HUES6 (cell line): ENCODE measurements at regions not wholly inside any gene's neighbourhood (a gene's known extent, or its start where the extent isn't known, plus 50 kb on each side); places are given as distances from the start of the nearest gene placed in this dataset.

Source experiments
- H3K27ac ChIP-seq: 2 replicates; pipeline ENCODE4 v1.7.0; 2013; ENCODE audit warnings: low read depth, mild to moderate bottlenecking, low read length, inconsistent platforms
- H3K27me3 ChIP-seq: 2 replicates; pipeline ENCODE4 v1.6.1; 2013; ENCODE audit warnings: low read length; ENCODE audit not compliant: control insufficient read depth, insufficient read depth
- H3K36me3 ChIP-seq: 2 replicates; pipeline ENCODE4 v1.6.1; 2013; ENCODE audit warnings: low read length; ENCODE audit not compliant: control insufficient read depth, insufficient read depth
- H3K4me1 ChIP-seq: 2 replicates; pipeline ENCODE4 v1.6.1; 2013; ENCODE audit warnings: low read length; ENCODE audit not compliant: control insufficient read depth, insufficient read depth
- H3K4me3 ChIP-seq: 2 replicates; pipeline ENCODE4 v1.5.1; 2013; ENCODE audit warnings: low read depth, low read length
- H3K9ac ChIP-seq: one replicate; pipeline ENCODE4 v1.6.1; 2013; ENCODE audit warnings: mild to moderate bottlenecking, low read length
- H3K9me3 ChIP-seq: 2 replicates; pipeline ENCODE4 v1.6.1; 2013; ENCODE audit warnings: low read depth, low read length; ENCODE audit not compliant: control insufficient read depth, insufficient read depth

DNA sequence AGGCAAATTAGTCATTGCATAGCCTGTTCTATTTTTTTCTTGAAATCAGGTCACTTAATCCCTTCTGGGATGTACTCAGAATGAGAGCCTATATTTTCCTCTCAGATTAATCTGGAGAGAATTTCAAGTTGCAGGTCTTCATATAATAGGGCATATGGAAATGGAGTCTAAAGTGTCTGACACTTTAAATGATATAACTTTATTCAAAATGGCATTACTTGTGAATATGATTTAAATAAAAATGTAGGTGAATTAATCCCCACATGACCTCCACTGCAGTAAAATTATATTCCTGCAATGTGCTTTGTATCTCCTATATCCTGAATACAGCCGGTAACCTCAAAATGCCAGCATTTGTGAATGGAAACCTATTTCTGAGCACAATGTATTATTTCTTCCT, 172.5 kb upstream of the BTBD3 start:
- Histone ChIP-seq H3K4me1 (no peaks in the 10 kb centered on the region), H3K4me3 (no peak overlapping the region), H3K27ac (no peak overlapping the region), H3K9me3 (no peaks in the 10 kb centered on the region), H3K27me3 (no peaks in the 10 kb centered on the region; the same call in 1 of the 2 replicates), H3K36me3 (no peaks in the 10 kb centered on the region), H3K9ac (no peak overlapping the region)

DNA sequence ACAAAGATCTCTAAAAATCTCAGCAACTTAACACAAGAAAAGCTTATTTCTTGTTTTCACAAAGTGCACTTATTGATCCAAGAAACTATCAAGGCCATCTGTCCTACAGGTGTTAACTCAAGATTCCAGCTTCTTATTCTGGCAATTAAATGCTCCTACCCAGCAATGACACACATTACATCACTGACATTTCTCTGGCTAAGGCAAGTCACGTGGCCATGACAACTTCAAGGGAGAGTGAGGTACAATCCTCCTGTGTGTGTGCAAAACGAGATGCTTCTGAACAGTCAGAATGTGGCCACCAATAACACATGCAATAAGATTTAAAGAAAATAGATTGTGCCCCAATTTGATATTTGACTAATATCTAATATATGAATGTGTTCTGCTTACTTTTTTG, 169.3 kb upstream of the BTBD3 start:
- Histone ChIP-seq H3K9ac (no peak overlapping the region), H3K4me3 (no peak overlapping the region), H3K9me3 (0 out of 2 replicates have a peak, but pooled peaks cover 2% of the 10 kb centered on the region), H3K4me1 (no peaks in the 10 kb centered on the region), H3K27me3 (no peaks in the 10 kb centered on the region; the same call in 1 of the 2 replicates), H3K27ac (no peak overlapping the region), H3K36me3 (no peaks in the 10 kb centered on the region)

DNA sequence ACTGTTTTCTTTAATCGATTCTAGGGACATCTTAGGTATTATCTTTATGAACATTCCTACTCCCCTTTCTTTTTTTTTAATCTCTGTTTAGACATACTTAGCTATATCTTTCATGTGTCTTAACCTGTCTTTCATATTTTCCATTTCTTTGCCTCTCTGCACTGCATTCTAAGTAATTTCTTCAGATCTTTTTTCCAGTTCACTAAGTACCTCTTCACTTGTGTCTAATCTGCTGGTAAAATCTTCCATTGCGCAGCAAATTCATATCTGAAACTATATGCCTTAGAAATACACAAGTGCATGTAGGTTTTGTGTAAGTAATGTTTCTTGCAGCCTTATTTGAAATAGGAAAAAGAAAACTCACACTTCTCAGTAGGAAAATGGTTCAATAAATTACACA, 165.4 kb upstream of the BTBD3 start:
- no peak overlapping the region for H3K4me3 ChIP-seq
- 0 out of 2 replicates have a peak, but pooled peaks cover 2% of the 10 kb centered on the region for H3K9me3 ChIP-seq
- no peaks in the 10 kb centered on the region for H3K36me3 ChIP-seq
- peaks cover 6% of the 10 kb centered on the region; the same call in 1 of the 2 replicates for H3K4me1 ChIP-seq
- no peak overlapping the region for H3K27ac ChIP-seq
- H3K27me3 ChIP-seq: no peaks in the 10 kb centered on the region
- H3K9ac ChIP-seq: no peak overlapping the region

DNA sequence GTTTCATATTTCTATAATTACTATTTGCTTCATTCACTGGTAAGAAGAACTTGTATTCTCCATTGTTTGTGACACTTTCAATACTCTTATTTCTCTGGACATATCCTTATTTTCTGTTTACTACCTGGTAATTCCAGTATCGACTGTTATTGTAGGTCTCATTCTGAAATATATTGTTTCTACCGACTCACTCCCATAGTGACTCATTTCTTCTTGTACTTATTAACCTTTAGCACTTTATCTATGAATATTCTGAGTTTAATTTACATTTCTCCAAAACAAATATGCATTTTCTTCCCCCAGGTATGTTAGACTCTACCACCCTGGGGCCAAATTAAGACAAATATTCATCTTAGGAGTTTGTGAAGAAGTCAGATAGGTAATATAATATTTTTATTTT, 164.5 kb upstream of the BTBD3 start:
- no peak overlapping the region for H3K9ac ChIP-seq
- 0 out of 2 replicates have a peak, but pooled peaks cover 2% of the 10 kb centered on the region for H3K9me3 ChIP-seq
- H3K27ac ChIP-seq: no peak overlapping the region
- no peaks in the 10 kb centered on the region for H3K27me3 ChIP-seq
- H3K4me1 ChIP-seq: peaks cover 6% of the 10 kb centered on the region; the same call in 1 of the 2 replicates
- H3K36me3 ChIP-seq: no peaks in the 10 kb centered on the region
- no peak overlapping the region for H3K4me3 ChIP-seq

DNA sequence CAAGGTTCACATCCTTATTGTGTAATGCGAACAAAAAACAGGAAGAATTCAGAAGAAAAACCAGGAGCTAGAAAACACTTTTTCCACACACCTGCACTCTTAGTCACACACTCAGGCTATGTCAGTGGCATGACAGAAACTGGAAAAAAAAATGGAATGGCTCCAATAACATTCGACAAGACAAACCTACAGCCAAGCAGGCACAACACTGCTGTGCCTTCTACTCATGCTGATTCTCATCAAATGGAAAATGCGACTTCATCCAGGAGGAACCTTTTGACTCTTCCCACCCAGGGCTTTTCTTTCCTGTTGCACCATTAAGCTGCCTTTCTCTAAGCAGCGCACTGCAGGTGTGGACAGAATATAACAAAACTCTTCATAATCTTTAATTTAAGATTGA, 163.2 kb upstream of the BTBD3 start:
- 0 out of 2 replicates have a peak, but pooled peaks cover 2% of the 10 kb centered on the region for H3K9me3 ChIP-seq
- H3K4me1 ChIP-seq: peaks cover 6% of the 10 kb centered on the region; the same call in 1 of the 2 replicates
- H3K27ac ChIP-seq: no peak overlapping the region
- no peak overlapping the region for H3K4me3 ChIP-seq
- H3K36me3 ChIP-seq: no peaks in the 10 kb centered on the region
- H3K27me3 ChIP-seq: no peaks in the 10 kb centered on the region
- no peak overlapping the region for H3K9ac ChIP-seq

DNA sequence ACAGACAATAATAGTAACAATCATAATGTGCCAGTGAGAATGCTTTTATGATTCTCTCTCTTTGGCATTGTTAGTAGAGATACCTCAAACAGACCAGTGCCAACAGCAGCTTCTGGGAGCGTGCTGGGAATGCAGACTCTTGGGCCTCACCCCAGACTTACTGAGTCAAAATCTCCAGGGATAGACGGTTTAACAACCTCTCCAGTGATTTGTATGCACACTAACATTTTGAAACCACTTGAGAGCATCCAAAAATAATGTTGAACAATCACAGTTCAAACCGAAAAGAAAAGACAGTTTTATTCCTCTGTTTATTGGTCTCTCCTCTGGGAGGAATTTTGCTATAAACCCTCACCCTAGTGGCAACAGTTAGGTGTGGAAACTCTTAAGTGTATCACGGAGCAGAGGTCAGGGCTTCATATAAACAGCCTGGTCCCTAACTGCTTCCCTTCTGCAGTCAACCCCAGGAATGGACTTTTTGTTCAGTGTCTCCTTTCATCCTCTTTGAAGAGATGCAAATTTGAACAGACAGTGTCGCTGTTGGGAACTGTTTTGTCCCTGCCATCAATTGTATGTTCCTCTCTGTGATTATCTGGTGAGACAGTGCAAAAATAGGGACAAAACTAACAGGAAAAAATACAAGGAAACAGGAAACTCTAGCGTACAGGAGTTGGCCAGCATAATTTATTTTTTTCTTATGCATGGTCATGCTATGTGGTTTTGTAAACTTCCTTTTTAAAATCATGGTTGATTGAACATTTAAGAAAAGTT, 162.4 kb upstream of the BTBD3 start:
- Histone ChIP-seq H3K9ac (no peak overlapping the region), H3K4me1 (peaks cover 6% of the 10 kb centered on the region; the same call in 1 of the 2 replicates), H3K27me3 (no peaks in the 10 kb centered on the region), H3K27ac (no peak overlapping the region), H3K36me3 (no peaks in the 10 kb centered on the region), H3K4me3 (no peak overlapping the region), H3K9me3 (0 out of 2 replicates have a peak, but pooled peaks cover 2% of the 10 kb centered on the region)

DNA sequence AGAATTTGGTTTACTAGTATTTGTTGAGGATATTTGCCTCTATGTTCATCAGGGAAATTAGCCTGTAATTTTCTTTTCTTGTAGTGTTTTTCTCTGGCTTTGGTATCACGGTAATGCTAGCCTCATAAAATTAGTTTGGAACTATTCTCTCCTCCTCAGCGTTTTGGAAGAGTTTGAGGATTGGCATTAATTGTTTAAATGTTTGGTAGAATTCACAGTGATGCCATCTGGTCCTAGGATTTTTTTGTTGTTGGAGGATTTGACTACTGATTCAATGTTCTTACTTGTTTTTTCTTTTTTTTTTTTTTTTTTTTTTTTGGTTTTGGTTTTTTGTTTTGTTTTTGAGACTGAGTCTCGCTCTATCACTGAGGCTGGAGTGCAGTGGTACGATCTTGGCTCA, 156.2 kb upstream of the BTBD3 start:
- H3K4me3 ChIP-seq: no peak overlapping the region
- no peak overlapping the region for H3K9ac ChIP-seq
- no peaks in the 10 kb centered on the region for H3K36me3 ChIP-seq
- H3K9me3 ChIP-seq: no peaks in the 10 kb centered on the region
- no peak overlapping the region for H3K27ac ChIP-seq
- no peaks in the 10 kb centered on the region for H3K27me3 ChIP-seq
- peaks cover 5% of the 10 kb centered on the region for H3K4me1 ChIP-seq

DNA sequence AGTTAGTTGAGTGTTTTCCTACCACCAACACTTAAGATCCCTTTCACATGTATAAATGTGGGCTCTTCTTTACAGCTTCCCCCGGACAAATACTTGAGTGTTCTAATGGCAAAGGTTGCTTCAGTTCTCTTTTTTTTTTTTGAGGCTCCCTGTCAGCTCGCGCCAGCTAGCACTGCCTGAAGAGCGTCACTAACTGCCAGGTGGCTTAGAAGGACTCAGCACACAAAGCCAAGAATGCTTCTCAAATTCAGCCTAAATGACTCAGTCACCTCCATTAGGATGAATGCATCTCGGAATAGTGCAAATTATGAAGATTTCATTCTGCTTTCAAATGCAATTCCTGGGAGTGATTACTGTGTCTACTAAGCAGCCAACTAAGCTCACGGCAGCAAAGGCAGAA, 150.7 kb upstream of the BTBD3 start:
- Histone ChIP-seq H3K27me3 (no peaks in the 10 kb centered on the region; the same call in 1 of the 2 replicates), H3K36me3 (no peaks in the 10 kb centered on the region), H3K4me1 (peaks cover 15% of the 10 kb centered on the region), H3K4me3 (no peak overlapping the region), H3K9me3 (no peaks in the 10 kb centered on the region), H3K27ac (no peak overlapping the region), H3K9ac (no peak overlapping the region)

DNA sequence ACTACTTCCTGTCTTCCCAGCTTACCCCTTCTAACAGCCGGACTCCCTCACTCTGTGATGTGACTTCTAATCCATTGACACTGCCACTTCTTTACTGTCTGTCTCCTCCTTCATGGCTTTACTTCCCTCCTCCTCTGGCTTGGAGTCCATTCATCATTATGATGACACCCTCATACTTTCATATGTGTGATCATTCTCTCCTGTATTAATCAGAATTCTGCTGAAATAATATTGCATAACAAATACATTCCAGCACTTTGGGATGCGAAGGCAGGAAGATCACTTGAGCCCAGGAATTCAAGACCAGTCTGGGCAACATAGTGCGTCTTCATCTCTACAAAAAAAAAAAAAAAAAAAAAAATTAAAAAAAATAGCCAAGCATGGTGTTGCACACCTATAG, 147.9 kb upstream of the BTBD3 start:
- no peak overlapping the region for H3K4me3 ChIP-seq
- no peak overlapping the region for H3K27ac ChIP-seq
- peaks cover 15% of the 10 kb centered on the region for H3K4me1 ChIP-seq
- no peaks in the 10 kb centered on the region; the same call in 1 of the 2 replicates for H3K27me3 ChIP-seq
- no peaks in the 10 kb centered on the region for H3K36me3 ChIP-seq
- 0 out of 2 replicates have a peak, but pooled peaks cover 2% of the 10 kb centered on the region for H3K9me3 ChIP-seq
- no peak overlapping the region for H3K9ac ChIP-seq

DNA sequence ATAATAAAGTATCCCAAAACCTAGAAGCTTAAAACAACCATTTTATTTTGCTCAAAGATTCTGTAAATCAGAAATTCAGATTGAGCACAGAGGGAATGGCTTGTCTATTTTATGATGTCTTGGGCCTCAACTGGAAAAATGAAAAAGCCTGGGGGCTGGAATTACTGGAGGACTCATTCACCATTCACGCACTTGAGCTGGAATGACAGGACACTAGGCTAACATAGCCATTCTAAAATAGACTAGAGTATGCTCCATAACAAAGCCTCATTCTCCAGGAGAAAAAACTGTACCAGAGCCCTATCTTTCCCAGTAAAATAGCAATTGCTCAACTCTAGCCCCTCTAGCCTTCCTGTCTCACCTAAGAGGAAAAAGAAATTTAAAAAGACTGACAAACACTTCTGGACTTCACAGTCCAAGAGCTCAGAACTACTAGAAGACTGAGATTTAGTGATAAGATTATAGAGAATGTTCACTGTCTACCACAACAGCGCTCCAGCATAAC, 145.4 kb upstream of the BTBD3 start:
- Histone ChIP-seq H3K9me3 (0 out of 2 replicates have a peak, but pooled peaks cover 2% of the 10 kb centered on the region), H3K4me1 (peaks cover 5% of the 10 kb centered on the region; the same call in 1 of the 2 replicates), H3K36me3 (no peaks in the 10 kb centered on the region), H3K4me3 (no peak overlapping the region), H3K9ac (no peak overlapping the region), H3K27me3 (no peaks in the 10 kb centered on the region; the same call in 1 of the 2 replicates), H3K27ac (no peak overlapping the region)

DNA sequence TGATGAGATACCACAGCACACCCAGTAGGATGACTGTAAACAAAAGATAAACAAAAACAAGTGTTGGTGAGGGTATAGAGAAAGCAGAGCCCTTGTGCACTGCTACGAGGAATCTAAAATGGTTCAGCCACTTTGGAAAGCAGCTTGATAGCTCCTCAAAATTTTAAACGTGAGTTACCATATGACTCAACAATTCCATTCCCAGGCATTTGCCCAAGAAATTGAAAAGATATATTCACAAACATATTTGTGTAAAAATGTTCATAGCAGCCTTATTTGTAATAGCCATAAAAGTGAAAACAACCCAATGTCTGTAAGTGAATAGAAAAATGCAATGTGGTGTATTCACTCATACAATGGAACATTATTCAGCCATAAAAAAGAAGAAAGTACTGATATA, 141.0 kb upstream of the BTBD3 start:
- Histone ChIP-seq H3K27ac (no peak overlapping the region), H3K36me3 (no peaks in the 10 kb centered on the region), H3K9me3 (0 out of 2 replicates have a peak, but pooled peaks cover 2% of the 10 kb centered on the region), H3K27me3 (no peaks in the 10 kb centered on the region), H3K4me3 (no peak overlapping the region), H3K4me1 (peaks cover 10% of the 10 kb centered on the region; the same call in 1 of the 2 replicates), H3K9ac (no peak overlapping the region)
